ENCODE measurements at regions not wholly inside any gene's neighbourhood (a gene's known extent, or its start where the extent isn't known, plus 50 kb on each side); places are given as distances from the start of the nearest gene placed in this dataset.

GRCh38 chr6:88378639-88379038 lies 212.5 kb upstream of the CNR1 start:
- no peak for TF ChIP-seq CTCF (IDR thresholded peaks at IDR 0.05; ENCODE audit: unreplicated experiment)
- Mint-ChIP-seq H3K27ac (ENCODE audit: unreplicated experiment) (no peak overlapping the region), H3K9me3 (ENCODE audit: unreplicated experiment) (no peaks in the 10 kb centered on the region), H3K4me1 (ENCODE audit: unreplicated experiment) (peaks cover 7% of the 10 kb centered on the region), H3K4me3 (ENCODE audit: unreplicated experiment) (no peak overlapping the region), H3K27me3 (ENCODE audit: unreplicated experiment) (peaks cover 1% of the 10 kb centered on the region), H3K36me3 (ENCODE audit: low read depth, unreplicated experiment) (no peaks in the 10 kb centered on the region)
- DNase-seq (ENCODE audit: low spot score) = no peak

- Mint-ChIP-seq H3K27me3 (ENCODE audit: unreplicated experiment) (peaks cover 1% of the 10 kb centered on the region), H3K36me3 (ENCODE audit: low read depth, unreplicated experiment) (no peaks in the 10 kb centered on the region), H3K27ac (ENCODE audit: unreplicated experiment) (no peak overlapping the region), H3K4me1 (ENCODE audit: unreplicated experiment) (peaks cover 7% of the 10 kb centered on the region), H3K9me3 (ENCODE audit: unreplicated experiment) (no peaks in the 10 kb centered on the region), H3K4me3 (ENCODE audit: unreplicated experiment) (no peak overlapping the region)
- no peak for DNase-seq (ENCODE audit: low spot score)
- no peak for TF ChIP-seq CTCF (IDR thresholded peaks at IDR 0.05; ENCODE audit: unreplicated experiment)
Measured at GRCh38 chr6:88377976-88378568, 211.9 kb upstream of the CNR1 start.

- DNase-seq (ENCODE audit: low spot score) = no peak
- no peak overlapping the region for H3K4me3 Mint-ChIP-seq (ENCODE audit: unreplicated experiment)
- TF ChIP-seq CTCF (IDR thresholded peaks at IDR 0.05; ENCODE audit: unreplicated experiment) = no peak
- peaks cover 1% of the 10 kb centered on the region for H3K27me3 Mint-ChIP-seq (ENCODE audit: unreplicated experiment)
- no peaks in the 10 kb centered on the region for H3K9me3 Mint-ChIP-seq (ENCODE audit: unreplicated experiment)
- H3K36me3 Mint-ChIP-seq (ENCODE audit: low read depth, unreplicated experiment) = no peaks in the 10 kb centered on the region
- H3K27ac Mint-ChIP-seq (ENCODE audit: unreplicated experiment) = no peak overlapping the region
- peaks cover 7% of the 10 kb centered on the region for H3K4me1 Mint-ChIP-seq (ENCODE audit: unreplicated experiment)
Measured at GRCh38 chr6:88376768-88377387, 210.7 kb upstream of the CNR1 start.

GRCh38 chr6:88376197-88376596 lies 210.1 kb upstream of the CNR1 start:
- Mint-ChIP-seq H3K36me3 (ENCODE audit: low read depth, unreplicated experiment) (no peaks in the 10 kb centered on the region), H3K9me3 (ENCODE audit: unreplicated experiment) (no peaks in the 10 kb centered on the region), H3K27ac (ENCODE audit: unreplicated experiment) (no peak overlapping the region), H3K27me3 (ENCODE audit: unreplicated experiment) (peaks cover 1% of the 10 kb centered on the region), H3K4me3 (ENCODE audit: unreplicated experiment) (no peak overlapping the region), H3K4me1 (ENCODE audit: unreplicated experiment) (peaks cover 7% of the 10 kb centered on the region)
- no peak for TF ChIP-seq CTCF (IDR thresholded peaks at IDR 0.05; ENCODE audit: unreplicated experiment)
- DNase-seq (ENCODE audit: low spot score) = no peak

- H3K36me3 Mint-ChIP-seq (ENCODE audit: low read depth, unreplicated experiment) = no peaks in the 10 kb centered on the region
- H3K4me1 Mint-ChIP-seq (ENCODE audit: unreplicated experiment) = peaks cover 3% of the 10 kb centered on the region
- no peaks in the 10 kb centered on the region for H3K9me3 Mint-ChIP-seq (ENCODE audit: unreplicated experiment)
- DNase-seq (ENCODE audit: low spot score) = no peak
- TF ChIP-seq CTCF (IDR thresholded peaks at IDR 0.05; ENCODE audit: unreplicated experiment) = no peak
- no peak overlapping the region for H3K4me3 Mint-ChIP-seq (ENCODE audit: unreplicated experiment)
- H3K27me3 Mint-ChIP-seq (ENCODE audit: unreplicated experiment) = peaks cover 1% of the 10 kb centered on the region
- H3K27ac Mint-ChIP-seq (ENCODE audit: unreplicated experiment) = no peak overlapping the region
Measured at GRCh38 chr6:88374553-88374952, 208.4 kb upstream of the CNR1 start.

Data from endothelial cell (in vitro differentiated cells).